ENCODE measurements at regions not wholly inside any gene's neighbourhood (a gene's known extent, or its start where the extent isn't known, plus 50 kb on each side); places are given as distances from the start of the nearest gene placed in this dataset.

GRCh38 chr7:115223959-115224358 is 302.1 kb downstream of the MDFIC start:
- intact Hi-C loops (cut with micrococcal nuclease; ENCODE audit: unreplicated experiment): no loop called here
- no peak overlapping the region for H3K27ac ChIP-seq (ENCODE audit: low read depth, low read length, poor library complexity, severe bottlenecking)
- H4K20me1 ChIP-seq (ENCODE audit: insufficient read depth, low read length): no peaks in the 10 kb centered on the region
- no TSS peak for BruUV-seq (replicated peaks)
- no peaks in the 10 kb centered on the region for H3K36me3 ChIP-seq (ENCODE audit: insufficient read depth, low read length)
- H2AFZ ChIP-seq (ENCODE audit: low read length): no peak overlapping the region
- H3K9me2 ChIP-seq (ENCODE audit: insufficient read depth, low read length): no peaks in the 10 kb centered on the region
- H3K4me3 ChIP-seq (ENCODE audit: low read depth, low read length, poor library complexity, severe bottlenecking): no peak overlapping the region
- no peaks in the 10 kb centered on the region for H3K79me2 ChIP-seq (ENCODE audit: insufficient read depth, low read depth, low read length)
- no peak for DNase-seq (ENCODE audit: low spot score)
- TF ChIP-seq EZH2phosphoT487 (IDR thresholded peaks at IDR 0.05; ENCODE audit: borderline replicate concordance, low read depth, low read length) (no peak), CTCF (conservative IDR thresholded peaks at IDR 0.05; ENCODE audit: low read length) (no peak)
- H3K4me1 ChIP-seq (ENCODE audit: insufficient read depth, low read length, poor library complexity, severe bottlenecking): no peaks in the 10 kb centered on the region
- ChIA-PET CTCF (ENCODE audit: unreplicated experiment) (no interaction called here), POLR2A (interaction anchor here (1.0 kb wide), 1 partner anchor 14 kb away, joined by 3 read pairs; no protein-coding TSS in a partner anchor)
- no peak overlapping the region for H3K4me2 ChIP-seq (ENCODE audit: low read length)
- H3K9me3 ChIP-seq (ENCODE audit: low read length): no peaks in the 10 kb centered on the region

- no peaks in the 10 kb centered on the region for H3K36me3 ChIP-seq (ENCODE audit: insufficient read depth, low read length)
- no peaks in the 10 kb centered on the region for H3K79me2 ChIP-seq (ENCODE audit: insufficient read depth, low read depth, low read length)
- DNase-seq (ENCODE audit: low spot score): no peak
- no TSS peak for BruUV-seq (replicated peaks)
- no peaks in the 10 kb centered on the region for H3K9me2 ChIP-seq (ENCODE audit: insufficient read depth, low read length)
- ChIA-PET POLR2A (interaction anchor here (0.5 to 0.9 kb wide), 2 partner anchors 220 to 279 kb away, joined by 3 to 4 read pairs; no protein-coding TSS in a partner anchor), CTCF (ENCODE audit: unreplicated experiment) (no interaction called here)
- no peak overlapping the region for H3K4me2 ChIP-seq (ENCODE audit: low read length)
- H3K9me3 ChIP-seq (ENCODE audit: low read length): no peaks in the 10 kb centered on the region
- intact Hi-C loops (cut with micrococcal nuclease; ENCODE audit: unreplicated experiment): no loop called here
- H3K4me1 ChIP-seq (ENCODE audit: insufficient read depth, low read length, poor library complexity, severe bottlenecking): no peaks in the 10 kb centered on the region
- H4K20me1 ChIP-seq (ENCODE audit: insufficient read depth, low read length): no peaks in the 10 kb centered on the region
- TF ChIP-seq EZH2phosphoT487 (IDR thresholded peaks at IDR 0.05; ENCODE audit: borderline replicate concordance, low read depth, low read length): no peak
- no peak for TF ChIP-seq CTCF (conservative IDR thresholded peaks at IDR 0.05; ENCODE audit: low read length)
- no peak overlapping the region for H3K27ac ChIP-seq (ENCODE audit: low read depth, low read length, poor library complexity, severe bottlenecking)
- H3K4me3 ChIP-seq (ENCODE audit: low read depth, low read length, poor library complexity, severe bottlenecking): no peak overlapping the region
- no peak overlapping the region for H2AFZ ChIP-seq (ENCODE audit: low read length)
Observed at GRCh38 chr7:115221456-115221855, 299.6 kb downstream of the MDFIC start.

- Histone ChIP-seq H3K9me3 (ENCODE audit: low read length) (no peaks in the 10 kb centered on the region), H3K4me3 (ENCODE audit: low read depth, low read length, poor library complexity, severe bottlenecking) (no peak overlapping the region), H3K9me2 (ENCODE audit: insufficient read depth, low read length) (no peaks in the 10 kb centered on the region), H3K4me2 (ENCODE audit: low read length) (no peak overlapping the region), H3K79me2 (ENCODE audit: insufficient read depth, low read depth, low read length) (no peaks in the 10 kb centered on the region), H4K20me1 (ENCODE audit: insufficient read depth, low read length) (no peaks in the 10 kb centered on the region), H3K27ac (ENCODE audit: low read depth, low read length, poor library complexity, severe bottlenecking) (no peak overlapping the region), H3K4me1 (ENCODE audit: insufficient read depth, low read length, poor library complexity, severe bottlenecking) (no peaks in the 10 kb centered on the region), H2AFZ (ENCODE audit: low read length) (no peak overlapping the region), H3K36me3 (ENCODE audit: insufficient read depth, low read length) (no peaks in the 10 kb centered on the region)
- POLR2A ChIA-PET: interaction anchor here (0.6 to 1.0 kb wide), 4 partner anchors 9 to 898 kb away, joined by 3 to 6 read pairs (median 4); no protein-coding TSS in a partner anchor
- TF ChIP-seq EZH2phosphoT487 (IDR thresholded peaks at IDR 0.05; ENCODE audit: borderline replicate concordance, low read depth, low read length) (no peak), CTCF (conservative IDR thresholded peaks at IDR 0.05; ENCODE audit: low read length) (no peak)
- no TSS peak for BruUV-seq (replicated peaks)
- intact Hi-C loops (cut with micrococcal nuclease; ENCODE audit: unreplicated experiment): no loop called here
- CTCF ChIA-PET (ENCODE audit: unreplicated experiment): no interaction called here
- DNase-seq (ENCODE audit: low spot score): no peak
Observed at GRCh38 chr7:115218076-115218475, 296.2 kb downstream of the MDFIC start.
